ENCODE measurements at regions not wholly inside any gene's neighbourhood (a gene's known extent, or its start where the extent isn't known, plus 50 kb on each side); places are given as distances from the start of the nearest gene placed in this dataset.

GRCh38 chr10:78975926-78976325, 92.8 kb upstream of the ZMIZ1 start:
- TF ChIP-seq POLR2A (IDR thresholded peaks at IDR 0.05) (no peak), CTCF (IDR thresholded peaks at IDR 0.05) (no peak), EP300 (IDR thresholded peaks at IDR 0.05) (no peak)

Measured in suprapubic skin (tissue), 3 donors.